ENCODE measurements at regions not wholly inside any gene's neighbourhood (a gene's known extent, or its start where the extent isn't known, plus 50 kb on each side); places are given as distances from the start of the nearest gene placed in this dataset.

GRCh38 chr6:165864218-165864617 lies 201.2 kb upstream of the PDE10A start:
- Mint-ChIP-seq H3K27ac (no peak overlapping the region), H3K9me3 (peaks cover 9% of the 10 kb centered on the region), H3K27me3 (peaks cover 18% of the 10 kb centered on the region), H3K36me3 (ENCODE audit: low read depth) (no peaks in the 10 kb centered on the region), H3K4me3 (no peak overlapping the region), H3K4me1 (ENCODE audit: low read depth) (no peaks in the 10 kb centered on the region)
- ATAC-seq, result no peak
- CTCF ChIA-PET, result no interaction called here
- POLR2A ChIA-PET, result no interaction called here
- no peak for TF ChIP-seq CTCF (IDR thresholded peaks at IDR 0.05)
- intact Hi-C loops (cut with micrococcal nuclease), result no loop called here
- DNase-seq, result no peak

- DNase-seq (no peak), ATAC-seq (no peak)
- ChIA-PET POLR2A (no interaction called here), CTCF (no interaction called here)
- no peak overlapping the region for H3K4me3 Mint-ChIP-seq
- no peaks in the 10 kb centered on the region for H3K36me3 Mint-ChIP-seq (ENCODE audit: low read depth)
- intact Hi-C loops (cut with micrococcal nuclease), result no loop called here
- no peaks in the 10 kb centered on the region for H3K4me1 Mint-ChIP-seq (ENCODE audit: low read depth)
- no peak overlapping the region for H3K27ac Mint-ChIP-seq
- TF ChIP-seq CTCF (IDR thresholded peaks at IDR 0.05), result no peak
- peaks cover 20% of the 10 kb centered on the region for H3K27me3 Mint-ChIP-seq
- peaks cover 8% of the 10 kb centered on the region for H3K9me3 Mint-ChIP-seq
These were observed 200.8 kb upstream of the PDE10A start for GRCh38 chr6:165863801-165864200.

- Mint-ChIP-seq H3K27ac (no peak overlapping the region), H3K27me3 (peaks cover 20% of the 10 kb centered on the region), H3K4me3 (no peak overlapping the region), H3K9me3 (peaks cover 8% of the 10 kb centered on the region), H3K4me1 (ENCODE audit: low read depth) (no peaks in the 10 kb centered on the region), H3K36me3 (ENCODE audit: low read depth) (no peaks in the 10 kb centered on the region)
- intact Hi-C loops (cut with micrococcal nuclease), result no loop called here
- ChIA-PET CTCF (no interaction called here), POLR2A (no interaction called here)
- ATAC-seq (no peak), DNase-seq (no peak)
- no peak for TF ChIP-seq CTCF (IDR thresholded peaks at IDR 0.05)
These were observed 199.8 kb upstream of the PDE10A start for GRCh38 chr6:165862813-165863212.

- ChIA-PET CTCF (interaction anchor here (1.2 kb wide), 1 partner anchor 9 kb away, joined by 3 read pairs; no protein-coding TSS in a partner anchor), POLR2A (interaction anchor here (0.8 kb wide), 1 partner anchor 15 kb away, joined by 3 read pairs; no protein-coding TSS in a partner anchor)
- H3K9me3 Mint-ChIP-seq, result peaks cover 7% of the 10 kb centered on the region
- no peak overlapping the region for H3K27ac Mint-ChIP-seq
- no peak for TF ChIP-seq CTCF (IDR thresholded peaks at IDR 0.05)
- no peak overlapping the region for H3K4me3 Mint-ChIP-seq
- DNase-seq, result no peak
- peaks cover 23% of the 10 kb centered on the region for H3K27me3 Mint-ChIP-seq
- no peak for ATAC-seq
- intact Hi-C loops (cut with micrococcal nuclease), result no loop called here
- no peaks in the 10 kb centered on the region for H3K4me1 Mint-ChIP-seq (ENCODE audit: low read depth)
- no peaks in the 10 kb centered on the region for H3K36me3 Mint-ChIP-seq (ENCODE audit: low read depth)
These were observed 198.2 kb upstream of the PDE10A start for GRCh38 chr6:165861226-165861625.

- peaks cover 39% of the 10 kb centered on the region for H3K27me3 Mint-ChIP-seq
- ChIA-PET CTCF (interaction anchor here (1.4 to 2.0 kb wide), 2 partner anchors 8 to 248 kb away, joined by 3 to 9 read pairs; no protein-coding TSS in a partner anchor), POLR2A (no interaction called here)
- H3K27ac Mint-ChIP-seq, result no peak overlapping the region
- no peak overlapping the region for H3K4me3 Mint-ChIP-seq
- DNase-seq (no peak), ATAC-seq (no peak)
- no peaks in the 10 kb centered on the region for H3K9me3 Mint-ChIP-seq
- no peak for TF ChIP-seq CTCF (IDR thresholded peaks at IDR 0.05)
- intact Hi-C loops (cut with micrococcal nuclease), result no loop called here
- no peaks in the 10 kb centered on the region for H3K4me1 Mint-ChIP-seq (ENCODE audit: low read depth)
- no peaks in the 10 kb centered on the region for H3K36me3 Mint-ChIP-seq (ENCODE audit: low read depth)
These were observed 195.5 kb upstream of the PDE10A start for GRCh38 chr6:165858586-165858985.

All from activated CD8-positive, alpha-beta T cell treated with anti-CD3 and anti-CD28 coated beads for 36 hours (primary cell).